ENCODE measurements at regions not wholly inside any gene's neighbourhood (a gene's known extent, or its start where the extent isn't known, plus 50 kb on each side); places are given as distances from the start of the nearest gene placed in this dataset.

DNA sequence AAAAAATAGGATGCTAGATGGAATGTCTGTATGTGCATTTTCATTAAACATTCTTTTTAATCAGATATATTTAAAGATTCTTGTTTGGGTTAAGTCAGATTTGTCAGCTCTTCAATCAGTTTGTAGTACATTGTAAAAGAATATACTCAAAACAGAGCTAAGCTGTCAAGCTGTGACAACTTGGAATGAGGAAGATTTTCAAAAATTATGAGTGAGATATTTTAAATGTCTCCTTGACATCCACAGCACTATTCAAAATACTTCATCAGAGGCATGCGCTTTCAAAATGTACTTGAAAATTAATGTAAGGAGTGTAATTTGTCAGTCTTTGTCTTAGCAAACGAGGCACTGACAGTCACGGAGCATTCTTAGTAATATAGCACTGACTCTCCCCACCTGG lies 182.0 kb downstream of the MAT2B start:
- dilution Hi-C loops (cut with MboI; ENCODE audit: extremely low pct_ligation_motif_present, low sequenced_read_pairs) (no loop called here), intact Hi-C loops (cut with micrococcal nuclease) (no loop called here)
- H4K20me1 ChIP-seq (replicated peaks; ENCODE audit: control insufficient read depth, extremely low read depth, insufficient read depth, low read length), result no peaks in the 10 kb centered on the region
- H3K4me3 ChIP-seq (replicated peaks in 1 of 3; ENCODE audit: insufficient read depth in 1 of 3, low read depth in 1 of 3, low read length in 3 of 3), result no peak overlapping the region
- no TSS peak for BruUV-seq (replicated peaks)
- TF ChIP-seq MAX (IDR thresholded peaks at IDR 0.05; ENCODE audit: insufficient read depth, insufficient read length) (no peak), JUN (IDR thresholded peaks at IDR 0.05; ENCODE audit: borderline replicate concordance, insufficient read depth, insufficient read length, low read depth) (no peak), EZH2 (IDR thresholded peaks at IDR 0.05; ENCODE audit: borderline replicate concordance, low read depth, low read length, severe bottlenecking) (no peak), POLR2A (IDR thresholded peaks at IDR 0.05; ENCODE audit: low read depth, low read length) (no peak), FOS (IDR thresholded peaks at IDR 0.05; ENCODE audit: borderline replicate concordance, insufficient read depth, low read length) (no peak), MYC (IDR thresholded peaks at IDR 0.05; ENCODE audit: low read depth, low read length) (no peak), GATA2 (IDR thresholded peaks at IDR 0.05; ENCODE audit: insufficient read depth, insufficient read length, low read depth, low read length) (no peak), POLR2AphosphoS5 (IDR thresholded peaks at IDR 0.05; ENCODE audit: insufficient read depth, low read depth, low read length) (no peak)
- TF ChIP-seq, protein P1, sequence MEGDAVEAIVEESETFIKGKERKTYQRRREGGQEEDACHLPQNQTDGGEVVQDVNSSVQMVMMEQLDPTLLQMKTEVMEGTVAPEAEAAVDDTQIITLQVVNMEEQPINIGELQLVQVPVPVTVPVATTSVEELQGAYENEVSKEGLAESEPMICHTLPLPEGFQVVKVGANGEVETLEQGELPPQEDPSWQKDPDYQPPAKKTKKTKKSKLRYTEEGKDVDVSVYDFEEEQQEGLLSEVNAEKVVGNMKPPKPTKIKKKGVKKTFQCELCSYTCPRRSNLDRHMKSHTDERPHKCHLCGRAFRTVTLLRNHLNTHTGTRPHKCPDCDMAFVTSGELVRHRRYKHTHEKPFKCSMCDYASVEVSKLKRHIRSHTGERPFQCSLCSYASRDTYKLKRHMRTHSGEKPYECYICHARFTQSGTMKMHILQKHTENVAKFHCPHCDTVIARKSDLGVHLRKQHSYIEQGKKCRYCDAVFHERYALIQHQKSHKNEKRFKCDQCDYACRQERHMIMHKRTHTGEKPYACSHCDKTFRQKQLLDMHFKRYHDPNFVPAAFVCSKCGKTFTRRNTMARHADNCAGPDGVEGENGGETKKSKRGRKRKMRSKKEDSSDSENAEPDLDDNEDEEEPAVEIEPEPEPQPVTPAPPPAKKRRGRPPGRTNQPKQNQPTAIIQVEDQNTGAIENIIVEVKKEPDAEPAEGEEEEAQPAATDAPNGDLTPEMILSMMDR (IDR thresholded peaks at IDR 0.05; ENCODE audit: extremely low read depth in 1 of 2, insufficient read depth in 1 of 2, low read depth in 1 of 2, low read length in 2 of 2), result no peak
- H3K9ac ChIP-seq (replicated peaks; ENCODE audit: extremely low read depth, insufficient read depth, low read length), result no peak overlapping the region
- no peaks in the 10 kb centered on the region for H3K9me3 ChIP-seq (replicated peaks; ENCODE audit: control insufficient read depth, insufficient read depth, low read length)
- no peak overlapping the region for H3K27ac ChIP-seq (ENCODE audit: insufficient read depth, low read depth, low read length)
- ChIA-PET POLR2A (no interaction called here), CTCF (interaction anchor here (1.3 kb wide), 1 partner anchor 9 kb away, joined by 3 read pairs; no protein-coding TSS in a partner anchor)
- no peaks in the 10 kb centered on the region for H3K36me3 ChIP-seq (ENCODE audit: control insufficient read depth in 2 of 2, extremely low read depth in 1 of 2, insufficient read depth in 2 of 2, low read length in 2 of 2)
- DNase-seq (ENCODE audit: low read depth, low spot score), result no peak
- H3K4me2 ChIP-seq (ENCODE audit: insufficient read depth, low read length), result no peak overlapping the region
- H3K9me1 ChIP-seq (replicated peaks; ENCODE audit: control insufficient read depth, extremely low read depth, insufficient read depth, low read length), result no peaks in the 10 kb centered on the region
- H3K79me2 ChIP-seq (ENCODE audit: control insufficient read depth, insufficient read depth, low read length), result no peaks in the 10 kb centered on the region
- H2AFZ ChIP-seq (ENCODE audit: low read depth, low read length), result no peak overlapping the region
- no peaks in the 10 kb centered on the region for H3K4me1 ChIP-seq (ENCODE audit: control insufficient read depth, extremely low read depth, insufficient read depth, low read length)
- no peak for FAIRE-seq
- no peaks in the 10 kb centered on the region for H3K27me3 ChIP-seq (ENCODE audit: control insufficient read depth in 2 of 2, insufficient read depth in 2 of 2, low read length in 2 of 2)

All from endothelial cell of umbilical vein (primary cell).